Cardiac muscle cell (in vitro differentiated cells and primary cell): ENCODE measurements at regions not wholly inside any gene's neighbourhood (a gene's known extent, or its start where the extent isn't known, plus 50 kb on each side); places are given as distances from the start of the nearest gene placed in this dataset.
"Not testable (repeated sequence)": the region's sequence is repeated elsewhere in the genome, so short reads cannot be mapped to it uniquely, and the experiment has no call there.

Experiments used
- DNase-seq, 2 donors: peaks; one replicate each; pipeline versions ENCODE4 v3.0.0 to v3.0.0-alpha.2; 2010 to 2017; ENCODE audit warnings: low read depth in 1 of 2, low spot score in 1 of 2
- H3K27ac ChIP-seq: fragments of 200-600 bp; sonication (generic); 2 replicates; pipeline ENCODE4 v1.5.1; 2016
- H3K27me3 ChIP-seq: fragments of 200-600 bp; sonication (generic); 2 replicates; pipeline ENCODE4 v1.6.0; 2016; ENCODE audit warnings: control low read depth
- H3K36me3 ChIP-seq: fragments of 200-600 bp; sonication (generic); 2 replicates; pipeline ENCODE4 v1.5.1; 2016; ENCODE audit warnings: control low read depth
- H3K4me1 ChIP-seq: fragments of 200-600 bp; sonication (generic); 2 replicates; pipeline ENCODE4 v1.8.1; 2017; ENCODE audit warnings: low read depth, mild to moderate bottlenecking, mixed run types
- H3K4me3 ChIP-seq: fragments of 200-600 bp; sonication (generic); 2 replicates; pipeline ENCODE4 v1.5.1; 2016; ENCODE audit warnings: mild to moderate bottlenecking
- H3K9me3 ChIP-seq: fragments of 200-600 bp; sonication (generic); 2 replicates; pipeline ENCODE4 v1.5.1; 2017; ENCODE audit warnings: low read depth, mild to moderate bottlenecking, control low read depth
- TF ChIP-seq, protein P1 (sequence below): IDR thresholded peaks from 2 replicates; pipeline ENCODE4 v1.5.1; 2012; ENCODE audit warnings: low read depth, mild to moderate bottlenecking, low read length

- H3K27me3 ChIP-seq: no peaks in the 10 kb centered on the region
- DNase-seq: peak in 1 of 2 donors; percentile 17
- no peak overlapping the region for H3K4me3 ChIP-seq
- no peaks in the 10 kb centered on the region for H3K9me3 ChIP-seq
- no peaks in the 10 kb centered on the region for H3K4me1 ChIP-seq
- H3K36me3 ChIP-seq: no peaks in the 10 kb centered on the region
- TF ChIP-seq, protein P1, sequence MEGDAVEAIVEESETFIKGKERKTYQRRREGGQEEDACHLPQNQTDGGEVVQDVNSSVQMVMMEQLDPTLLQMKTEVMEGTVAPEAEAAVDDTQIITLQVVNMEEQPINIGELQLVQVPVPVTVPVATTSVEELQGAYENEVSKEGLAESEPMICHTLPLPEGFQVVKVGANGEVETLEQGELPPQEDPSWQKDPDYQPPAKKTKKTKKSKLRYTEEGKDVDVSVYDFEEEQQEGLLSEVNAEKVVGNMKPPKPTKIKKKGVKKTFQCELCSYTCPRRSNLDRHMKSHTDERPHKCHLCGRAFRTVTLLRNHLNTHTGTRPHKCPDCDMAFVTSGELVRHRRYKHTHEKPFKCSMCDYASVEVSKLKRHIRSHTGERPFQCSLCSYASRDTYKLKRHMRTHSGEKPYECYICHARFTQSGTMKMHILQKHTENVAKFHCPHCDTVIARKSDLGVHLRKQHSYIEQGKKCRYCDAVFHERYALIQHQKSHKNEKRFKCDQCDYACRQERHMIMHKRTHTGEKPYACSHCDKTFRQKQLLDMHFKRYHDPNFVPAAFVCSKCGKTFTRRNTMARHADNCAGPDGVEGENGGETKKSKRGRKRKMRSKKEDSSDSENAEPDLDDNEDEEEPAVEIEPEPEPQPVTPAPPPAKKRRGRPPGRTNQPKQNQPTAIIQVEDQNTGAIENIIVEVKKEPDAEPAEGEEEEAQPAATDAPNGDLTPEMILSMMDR: no peak
- no peak overlapping the region for H3K27ac ChIP-seq
Measured at GRCh38 chr13:107600971-107601370, 614.4 kb downstream of the LIG4 start.

DNA sequence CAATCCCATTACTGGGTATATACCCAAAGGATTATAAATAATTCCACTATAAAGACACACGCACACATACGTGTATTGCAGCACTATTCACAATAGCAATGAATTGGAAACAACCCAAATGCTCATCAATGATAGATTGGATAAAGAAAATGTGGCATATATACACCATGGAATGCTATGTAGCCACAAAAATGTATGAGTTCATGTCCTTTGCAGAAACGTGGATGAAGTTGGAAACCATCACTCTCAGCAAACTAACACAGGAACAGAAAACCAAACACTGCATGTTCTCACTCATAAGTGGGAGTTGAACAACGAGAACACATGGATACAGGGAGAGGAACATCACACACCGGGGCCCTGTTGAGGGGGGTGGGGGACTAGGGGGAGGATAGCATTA lies 619.0 kb downstream of the LIG4 start:
- DNase-seq: peak in 1 of 2 donors; percentile 1
- not testable (repeated sequence) for H3K36me3 ChIP-seq, H3K4me3 ChIP-seq

GRCh38 chr13:107590556-107590955 lies 624.8 kb downstream of the LIG4 start:
- Histone ChIP-seq H3K27ac (no peak overlapping the region), H3K4me3 (no peak overlapping the region), H3K27me3 (no peaks in the 10 kb centered on the region), H3K36me3 (no peaks in the 10 kb centered on the region), H3K9me3 (no peaks in the 10 kb centered on the region), H3K4me1 (no peaks in the 10 kb centered on the region)
- DNase-seq: no peak
- TF ChIP-seq, protein P1: no peak

More for the DNA sequence above, 619.0 kb downstream of the LIG4 start:
- H3K9me3 ChIP-seq, H3K27me3 ChIP-seq, H3K4me1 ChIP-seq, H3K27ac ChIP-seq: not testable (repeated sequence)

DNA sequence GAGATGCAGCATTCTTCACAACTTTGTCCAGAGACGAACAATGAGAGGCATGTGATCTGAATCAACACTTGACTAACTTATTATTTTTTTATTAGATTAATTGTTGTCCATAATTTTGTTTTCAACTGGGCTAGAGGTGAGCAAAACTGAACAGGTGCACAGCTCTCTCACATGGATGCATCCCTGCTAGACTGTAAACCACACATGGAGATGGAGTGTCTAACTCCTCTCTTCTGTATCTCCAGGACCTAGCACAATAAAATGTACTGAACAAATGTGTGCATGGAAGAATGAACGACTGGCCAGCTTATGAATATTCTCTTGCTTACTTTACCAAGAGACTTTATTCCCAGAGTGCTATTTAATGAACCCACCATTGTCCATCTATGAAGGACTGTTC lies 627.7 kb downstream of the LIG4 start:
- no peak overlapping the region for H3K27ac ChIP-seq
- H3K4me1 ChIP-seq: no peaks in the 10 kb centered on the region
- DNase-seq: no peak
- no peak overlapping the region for H3K4me3 ChIP-seq
- TF ChIP-seq, protein P1: no peak
- H3K36me3 ChIP-seq: no peaks in the 10 kb centered on the region
- H3K9me3 ChIP-seq: no peaks in the 10 kb centered on the region
- H3K27me3 ChIP-seq: no peaks in the 10 kb centered on the region

DNA sequence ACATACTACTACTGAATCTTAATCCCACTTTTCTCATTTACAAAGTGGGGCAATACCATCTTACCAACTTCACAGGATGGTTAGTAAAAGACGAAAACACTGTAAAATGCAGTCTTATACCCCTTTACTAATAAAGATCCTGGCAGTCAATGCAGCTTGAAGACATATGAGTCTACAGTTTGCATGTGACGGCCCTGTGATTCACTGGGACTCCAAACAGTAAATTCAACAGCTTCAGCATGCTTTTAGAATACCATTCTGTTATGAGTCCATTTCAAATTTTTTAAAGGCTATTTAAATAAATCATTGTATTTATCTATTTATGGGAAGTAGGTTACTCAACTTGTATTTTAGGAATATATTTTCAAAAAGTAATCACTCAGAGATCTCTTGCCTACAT lies 629.1 kb downstream of the LIG4 start:
- no peaks in the 10 kb centered on the region for H3K27me3 ChIP-seq
- no peak overlapping the region for H3K27ac ChIP-seq
- TF ChIP-seq, protein P1: no peak
- H3K36me3 ChIP-seq: no peaks in the 10 kb centered on the region
- no peak overlapping the region for H3K4me3 ChIP-seq
- no peaks in the 10 kb centered on the region for H3K4me1 ChIP-seq
- no peak for DNase-seq
- H3K9me3 ChIP-seq: no peaks in the 10 kb centered on the region

DNA sequence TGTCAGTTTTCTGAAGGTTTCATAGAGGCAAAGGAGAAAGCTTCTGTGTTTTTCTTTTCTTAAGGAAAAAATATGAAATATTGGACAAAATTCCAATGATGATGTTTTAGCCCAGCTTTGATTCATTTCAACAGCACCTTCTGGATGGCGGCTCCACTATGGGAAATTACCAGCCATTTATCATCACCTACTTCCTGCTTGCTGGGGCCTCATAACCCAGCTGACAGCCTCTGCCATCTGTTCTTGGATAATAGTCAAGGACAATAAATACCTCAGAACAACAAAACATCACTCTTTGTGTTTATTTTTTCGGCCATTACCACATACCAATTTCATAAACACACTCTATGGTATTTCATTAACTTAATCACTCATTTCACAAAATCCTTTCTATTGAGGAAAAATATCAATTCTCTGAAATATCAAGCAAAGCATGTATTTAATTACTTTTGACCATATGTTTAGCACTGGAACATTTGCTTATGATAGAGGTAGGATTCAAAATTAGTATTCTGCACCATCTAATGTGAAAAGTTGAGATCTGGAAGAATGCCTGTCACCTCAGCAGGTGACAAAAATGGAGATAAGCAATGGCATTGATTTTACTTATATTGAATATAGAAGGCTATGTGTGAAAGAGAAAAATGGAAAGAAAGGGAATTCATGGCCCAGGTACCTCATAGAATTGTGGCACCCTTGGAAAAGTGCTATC lies 629.7 kb downstream of the LIG4 start:
- no peaks in the 10 kb centered on the region for H3K36me3 ChIP-seq
- no peak overlapping the region for H3K27ac ChIP-seq
- no peaks in the 10 kb centered on the region for H3K4me1 ChIP-seq
- TF ChIP-seq, protein P1: no peak
- no peak for DNase-seq
- no peak overlapping the region for H3K4me3 ChIP-seq
- H3K27me3 ChIP-seq: no peaks in the 10 kb centered on the region
- no peaks in the 10 kb centered on the region for H3K9me3 ChIP-seq
